ENCODE measurements at regions not wholly inside any gene's neighbourhood (a gene's known extent, or its start where the extent isn't known, plus 50 kb on each side); places are given as distances from the start of the nearest gene placed in this dataset.

GRCh38 chr3:87710028-87710427 lies 348.8 kb downstream of the CGGBP1 start:
- no peak overlapping the region for H3K9ac ChIP-seq (ENCODE audit: low read depth in 1 of 2, low read length in 2 of 2)
- DNase-seq (ENCODE audit: low spot score), result no peak
- no peaks in the 10 kb centered on the region for H3K4me1 ChIP-seq (ENCODE audit: control insufficient read depth in 4 of 4, insufficient read depth in 4 of 4, low read length in 3 of 4)
- H3K9me3 ChIP-seq (ENCODE audit: control insufficient read depth in 4 of 4, low read length in 3 of 4), result no peaks in the 10 kb centered on the region
- no peak overlapping the region for H3K4me3 ChIP-seq (ENCODE audit: low read depth in 1 of 3, low read length in 3 of 3)
- no peaks in the 10 kb centered on the region for H3K27me3 ChIP-seq (ENCODE audit: control insufficient read depth in 4 of 4, insufficient read depth in 4 of 4, low read length in 3 of 4)
- no peak for TF ChIP-seq TAF1 (conservative IDR thresholded peaks at IDR 0.05)
- TF ChIP-seq, protein P1, sequence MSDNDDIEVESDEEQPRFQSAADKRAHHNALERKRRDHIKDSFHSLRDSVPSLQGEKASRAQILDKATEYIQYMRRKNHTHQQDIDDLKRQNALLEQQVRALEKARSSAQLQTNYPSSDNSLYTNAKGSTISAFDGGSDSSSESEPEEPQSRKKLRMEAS (IDR thresholded peaks at IDR 0.05), result no peak
- TF ChIP-seq YY1 (IDR thresholded peaks at IDR 0.05), result no peak
- TF ChIP-seq HNF4G (IDR thresholded peaks at IDR 0.05), result no peak
- TF ChIP-seq JUND (IDR thresholded peaks at IDR 0.05), result no peak
- TF ChIP-seq FOXA1 (IDR thresholded peaks at IDR 0.05), result no peak
- TF ChIP-seq GABPA (IDR thresholded peaks at IDR 0.05 in 1 of 2, conservative IDR thresholded peaks at IDR 0.05 in 1 of 2), result no peak
- TF ChIP-seq, protein P2, sequence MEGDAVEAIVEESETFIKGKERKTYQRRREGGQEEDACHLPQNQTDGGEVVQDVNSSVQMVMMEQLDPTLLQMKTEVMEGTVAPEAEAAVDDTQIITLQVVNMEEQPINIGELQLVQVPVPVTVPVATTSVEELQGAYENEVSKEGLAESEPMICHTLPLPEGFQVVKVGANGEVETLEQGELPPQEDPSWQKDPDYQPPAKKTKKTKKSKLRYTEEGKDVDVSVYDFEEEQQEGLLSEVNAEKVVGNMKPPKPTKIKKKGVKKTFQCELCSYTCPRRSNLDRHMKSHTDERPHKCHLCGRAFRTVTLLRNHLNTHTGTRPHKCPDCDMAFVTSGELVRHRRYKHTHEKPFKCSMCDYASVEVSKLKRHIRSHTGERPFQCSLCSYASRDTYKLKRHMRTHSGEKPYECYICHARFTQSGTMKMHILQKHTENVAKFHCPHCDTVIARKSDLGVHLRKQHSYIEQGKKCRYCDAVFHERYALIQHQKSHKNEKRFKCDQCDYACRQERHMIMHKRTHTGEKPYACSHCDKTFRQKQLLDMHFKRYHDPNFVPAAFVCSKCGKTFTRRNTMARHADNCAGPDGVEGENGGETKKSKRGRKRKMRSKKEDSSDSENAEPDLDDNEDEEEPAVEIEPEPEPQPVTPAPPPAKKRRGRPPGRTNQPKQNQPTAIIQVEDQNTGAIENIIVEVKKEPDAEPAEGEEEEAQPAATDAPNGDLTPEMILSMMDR (IDR thresholded peaks at IDR 0.05; ENCODE audit: low read depth, low read length, missing input control), result no peak
- TF ChIP-seq REST (IDR thresholded peaks at IDR 0.05), result no peak
- TF ChIP-seq FOXA2 (IDR thresholded peaks at IDR 0.05), result no peak
- no peak for TF ChIP-seq EGR1 (IDR thresholded peaks at IDR 0.05; ENCODE audit: low read depth in 2 of 2)
- TF ChIP-seq, protein P3, sequence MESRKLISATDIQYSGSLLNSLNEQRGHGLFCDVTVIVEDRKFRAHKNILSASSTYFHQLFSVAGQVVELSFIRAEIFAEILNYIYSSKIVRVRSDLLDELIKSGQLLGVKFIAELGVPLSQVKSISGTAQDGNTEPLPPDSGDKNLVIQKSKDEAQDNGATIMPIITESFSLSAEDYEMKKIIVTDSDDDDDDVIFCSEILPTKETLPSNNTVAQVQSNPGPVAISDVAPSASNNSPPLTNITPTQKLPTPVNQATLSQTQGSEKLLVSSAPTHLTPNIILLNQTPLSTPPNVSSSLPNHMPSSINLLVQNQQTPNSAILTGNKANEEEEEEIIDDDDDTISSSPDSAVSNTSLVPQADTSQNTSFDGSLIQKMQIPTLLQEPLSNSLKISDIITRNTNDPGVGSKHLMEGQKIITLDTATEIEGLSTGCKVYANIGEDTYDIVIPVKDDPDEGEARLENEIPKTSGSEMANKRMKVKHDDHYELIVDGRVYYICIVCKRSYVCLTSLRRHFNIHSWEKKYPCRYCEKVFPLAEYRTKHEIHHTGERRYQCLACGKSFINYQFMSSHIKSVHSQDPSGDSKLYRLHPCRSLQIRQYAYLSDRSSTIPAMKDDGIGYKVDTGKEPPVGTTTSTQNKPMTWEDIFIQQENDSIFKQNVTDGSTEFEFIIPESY (IDR thresholded peaks at IDR 0.05), result no peak
- no peak for TF ChIP-seq RAD21 (IDR thresholded peaks at IDR 0.05)
- no peak for TF ChIP-seq RXRA (IDR thresholded peaks at IDR 0.05)
- no peak for TF ChIP-seq NR2F2 (IDR thresholded peaks at IDR 0.05)
- no peak for TF ChIP-seq SP1 (IDR thresholded peaks at IDR 0.05)
- no peak for TF ChIP-seq HNF4A (conservative IDR thresholded peaks at IDR 0.05)
- no peak overlapping the region for H3K27ac ChIP-seq (ENCODE audit: low read depth in 1 of 2, low read length in 2 of 2)
- H3K36me3 ChIP-seq (ENCODE audit: control insufficient read depth in 4 of 4, insufficient read depth in 3 of 4, low read depth in 1 of 4, low read length in 3 of 4), result no peaks in the 10 kb centered on the region

DNA sequence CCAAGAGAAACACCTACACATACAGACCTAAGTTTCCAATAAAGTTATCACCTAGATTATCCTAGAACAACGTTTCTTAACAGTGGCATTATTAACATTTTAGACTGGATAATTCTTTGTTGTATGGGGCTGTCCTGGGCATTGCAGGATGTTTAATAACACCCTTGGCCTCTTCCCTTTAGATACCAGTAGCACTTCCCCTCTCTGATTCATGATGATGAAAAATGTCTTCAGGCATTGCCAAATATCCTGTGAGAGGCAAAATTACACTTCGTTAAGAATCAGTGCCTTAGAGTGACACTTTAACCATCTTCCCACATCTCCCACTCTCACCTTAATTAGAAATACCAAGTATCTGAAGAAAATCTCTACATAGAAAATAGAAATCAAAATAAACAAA lies 352.6 kb downstream of the CGGBP1 start:
- 45% methylated on average over 2 of the region's 2 CpGs for WGBS
- no peaks in the 10 kb centered on the region for H3K27me3 ChIP-seq (ENCODE audit: control insufficient read depth in 4 of 4, insufficient read depth in 4 of 4, low read length in 3 of 4)
- no peak for DNase-seq (ENCODE audit: low spot score)
- H3K9ac ChIP-seq (ENCODE audit: low read depth in 1 of 2, low read length in 2 of 2), result no peak overlapping the region
- no peak overlapping the region for H3K27ac ChIP-seq (ENCODE audit: low read depth in 1 of 2, low read length in 2 of 2)
- no peak overlapping the region for H3K4me3 ChIP-seq (ENCODE audit: low read depth in 1 of 3, low read length in 3 of 3)
- H3K9me3 ChIP-seq (ENCODE audit: control insufficient read depth in 4 of 4, low read length in 3 of 4), result no peaks in the 10 kb centered on the region
- TF ChIP-seq EGR1 (IDR thresholded peaks at IDR 0.05; ENCODE audit: low read depth in 2 of 2) (no peak), FOXA2 (IDR thresholded peaks at IDR 0.05) (no peak), FOXA1 (IDR thresholded peaks at IDR 0.05) (no peak), TAF1 (conservative IDR thresholded peaks at IDR 0.05) (no peak), ATF3 (IDR thresholded peaks at IDR 0.05) (no peak), GABPA (IDR thresholded peaks at IDR 0.05 in 1 of 2, conservative IDR thresholded peaks at IDR 0.05 in 1 of 2) (no peak)
- TF ChIP-seq, protein P3 (IDR thresholded peaks at IDR 0.05), result no peak
- no peaks in the 10 kb centered on the region for H3K4me1 ChIP-seq (ENCODE audit: control insufficient read depth in 4 of 4, insufficient read depth in 4 of 4, low read length in 3 of 4)
- no peaks in the 10 kb centered on the region for H3K36me3 ChIP-seq (ENCODE audit: control insufficient read depth in 4 of 4, insufficient read depth in 3 of 4, low read depth in 1 of 4, low read length in 3 of 4)

Data from liver (tissue), 8 donors.